ENCODE measurements at regions not wholly inside any gene's neighbourhood (a gene's known extent, or its start where the extent isn't known, plus 50 kb on each side); places are given as distances from the start of the nearest gene placed in this dataset.

GRCh38 chr17:69773081-69773480 lies 301.9 kb upstream of the KCNJ16 start:
- DNase-seq, result no peak

- DNase-seq, result no peak
These were observed 295.4 kb upstream of the KCNJ16 start for GRCh38 chr17:69779378-69780214.

GRCh38 chr17:69783865-69784264 lies 291.2 kb upstream of the KCNJ16 start:
- no peak for DNase-seq

GRCh38 chr17:69788957-69789356 lies 286.1 kb upstream of the KCNJ16 start:
- DNase-seq, result no peak

- DNase-seq, result no peak
These were observed 278.9 kb upstream of the KCNJ16 start for GRCh38 chr17:69796078-69796477.

- DNase-seq, result no peak
These were observed 274.2 kb upstream of the KCNJ16 start for GRCh38 chr17:69800870-69801269.

- DNase-seq, result no peak
These were observed 273.7 kb upstream of the KCNJ16 start for GRCh38 chr17:69801368-69801767.

GRCh38 chr17:69802045-69802740 lies 272.8 kb upstream of the KCNJ16 start:
- no peak for DNase-seq

- no peak for DNase-seq
These were observed 265.7 kb upstream of the KCNJ16 start for GRCh38 chr17:69809331-69809730.

- no peak for DNase-seq
These were observed 264.6 kb upstream of the KCNJ16 start for GRCh38 chr17:69810326-69810965.

GRCh38 chr17:69812240-69812837 lies 262.7 kb upstream of the KCNJ16 start:
- DNase-seq, result no peak

- DNase-seq, result no peak
These were observed 261.0 kb upstream of the KCNJ16 start for GRCh38 chr17:69814031-69814430.

GRCh38 chr17:69815406-69815805 lies 259.6 kb upstream of the KCNJ16 start:
- DNase-seq, result no peak

GRCh38 chr17:69818467-69818866 lies 256.6 kb upstream of the KCNJ16 start:
- no peak for DNase-seq

- no peak for DNase-seq
These were observed 255.5 kb upstream of the KCNJ16 start for GRCh38 chr17:69819316-69820087.

GRCh38 chr17:69820876-69821473 lies 254.1 kb upstream of the KCNJ16 start:
- no peak for DNase-seq

GRCh38 chr17:69822314-69822875 lies 252.6 kb upstream of the KCNJ16 start:
- DNase-seq, result no peak

- DNase-seq, result no peak
These were observed 246.9 kb upstream of the KCNJ16 start for GRCh38 chr17:69828087-69828486.

- DNase-seq, result no peak
These were observed 240.5 kb upstream of the KCNJ16 start for GRCh38 chr17:69834494-69834893.

GRCh38 chr17:69851736-69852135 lies 223.3 kb upstream of the KCNJ16 start:
- DNase-seq, result no peak

- DNase-seq, result no peak
These were observed 221.3 kb upstream of the KCNJ16 start for GRCh38 chr17:69853541-69854224.

All from NCI-H1694 (cell line).